Fibroblast of lung (primary cell): ENCODE measurements at regions not wholly inside any gene's neighbourhood (a gene's known extent, or its start where the extent isn't known, plus 50 kb on each side); places are given as distances from the start of the nearest gene placed in this dataset.

Experiments
- DNase-seq, 2 donors: peaks; one replicate each; pipeline versions ENCODE4 v3.0.0 to v3.0.0-alpha.2; 2010; ENCODE audit warnings: low read depth in 2 of 2
- H2AFZ ChIP-seq: 2 replicates; pipeline ENCODE4 v1.5.1; 2012; ENCODE audit warnings: low read length, control low read depth, inconsistent platforms
- H3K27ac ChIP-seq: 2 replicates; pipeline ENCODE4 v1.5.1; 2011; ENCODE audit warnings: low read length, control low read depth; ENCODE audit not compliant: insufficient read depth
- H3K27me3 ChIP-seq: 2 replicates; pipeline ENCODE4 v1.5.1; 2011; ENCODE audit warnings: mild to moderate bottlenecking, low read length; ENCODE audit not compliant: control insufficient read depth, insufficient read depth
- H3K36me3 ChIP-seq: 2 replicates; pipeline ENCODE4 v1.5.1; 2011; ENCODE audit warnings: low read length; ENCODE audit not compliant: control insufficient read depth, insufficient read depth
- H3K4me1 ChIP-seq: 2 replicates; pipeline ENCODE4 v1.5.1; 2011; ENCODE audit warnings: low read length; ENCODE audit not compliant: control insufficient read depth, insufficient read depth; ENCODE audit errors: extremely low read depth
- H3K4me2 ChIP-seq: 2 replicates; pipeline ENCODE4 v1.5.1; 2011; ENCODE audit warnings: low read length, control low read depth; ENCODE audit not compliant: insufficient read depth; ENCODE audit errors: extremely low read depth
- H3K4me3 ChIP-seq, 4 experiments: fragments of 200-600 bp in 1 of 4; sonication (generic) in 1 of 4; replicated peaks in 1 of 4; 2 replicates each; pipeline ENCODE4 v1.5.1; 2011 to 2016; ENCODE audit warnings: low read length in 4 of 4, low read depth in 3 of 4, mild to moderate bottlenecking in 3 of 4, control low read depth in 2 of 4, inconsistent platforms in 1 of 4, mixed read lengths in 1 of 4; ENCODE audit not compliant: insufficient read depth in 1 of 4; ENCODE audit errors: control extremely low read depth in 1 of 4
- H3K79me2 ChIP-seq: 2 replicates; pipeline ENCODE4 v1.5.1; 2012; ENCODE audit warnings: mild to moderate bottlenecking, low read length, inconsistent platforms; ENCODE audit not compliant: control insufficient read depth, insufficient read depth
- H3K9ac ChIP-seq: 2 replicates; pipeline ENCODE4 v1.5.1; 2011; ENCODE audit warnings: mild to moderate bottlenecking, low read length, control low read depth; ENCODE audit not compliant: insufficient read depth
- H3K9me3 ChIP-seq: 2 replicates; pipeline ENCODE4 v1.5.1; 2012; ENCODE audit warnings: low read depth, low read length; ENCODE audit not compliant: control insufficient read depth, insufficient read depth
- H4K20me1 ChIP-seq: 2 replicates; pipeline ENCODE4 v1.5.1; 2011; ENCODE audit warnings: low read length; ENCODE audit not compliant: control insufficient read depth, insufficient read depth; ENCODE audit errors: extremely low read depth
- EZH2 ChIP-seq: IDR thresholded peaks from 2 replicates; pipeline ENCODE4 v1.5.1; 2012; ENCODE audit warnings: low read length, control low read depth, mild to moderate bottlenecking; ENCODE audit errors: missing control alignments
- TF ChIP-seq, protein P1 (sequence below), 2 donors: IDR thresholded peaks in 1 of 2; conservative IDR thresholded peaks in 1 of 2; 1 replicate in 1 of 2; 2 replicates in 1 of 2; pipeline ENCODE4 v1.5.1; 2011 to 2012; ENCODE audit warnings: low read length in 2 of 2, control low read depth in 1 of 2, inconsistent platforms in 1 of 2, low read depth in 1 of 2, mild to moderate bottlenecking in 1 of 2

DNA sequence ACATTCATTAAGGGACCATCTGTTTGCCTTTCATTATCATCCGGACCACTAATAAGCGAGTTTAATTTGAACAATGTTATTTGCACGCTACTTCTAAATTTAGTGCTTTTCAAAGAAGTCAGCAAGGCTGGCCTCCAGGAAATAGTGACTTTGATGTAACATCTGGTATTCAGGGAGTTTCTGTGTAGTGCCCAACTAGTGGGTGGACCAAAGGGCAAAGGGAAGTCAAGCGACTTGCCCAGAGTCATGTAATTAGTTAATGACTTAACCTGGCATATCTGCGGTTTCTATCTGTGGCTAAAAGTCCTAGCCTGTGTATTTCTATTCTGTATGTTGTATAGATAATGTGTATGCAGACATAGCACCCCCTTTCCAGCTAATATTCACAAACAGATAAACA is 56.3 kb upstream of the LCORL start:
- H4K20me1 ChIP-seq: no peaks in the 10 kb centered on the region
- DNase-seq: no peak
- H3K27me3 ChIP-seq: no peaks in the 10 kb centered on the region
- H3K4me1 ChIP-seq: no peaks in the 10 kb centered on the region
- H3K9ac ChIP-seq: no peak overlapping the region
- no peak overlapping the region for H2AFZ ChIP-seq
- no peak overlapping the region for H3K27ac ChIP-seq
- H3K36me3 ChIP-seq: no peaks in the 10 kb centered on the region
- TF ChIP-seq, protein P1, sequence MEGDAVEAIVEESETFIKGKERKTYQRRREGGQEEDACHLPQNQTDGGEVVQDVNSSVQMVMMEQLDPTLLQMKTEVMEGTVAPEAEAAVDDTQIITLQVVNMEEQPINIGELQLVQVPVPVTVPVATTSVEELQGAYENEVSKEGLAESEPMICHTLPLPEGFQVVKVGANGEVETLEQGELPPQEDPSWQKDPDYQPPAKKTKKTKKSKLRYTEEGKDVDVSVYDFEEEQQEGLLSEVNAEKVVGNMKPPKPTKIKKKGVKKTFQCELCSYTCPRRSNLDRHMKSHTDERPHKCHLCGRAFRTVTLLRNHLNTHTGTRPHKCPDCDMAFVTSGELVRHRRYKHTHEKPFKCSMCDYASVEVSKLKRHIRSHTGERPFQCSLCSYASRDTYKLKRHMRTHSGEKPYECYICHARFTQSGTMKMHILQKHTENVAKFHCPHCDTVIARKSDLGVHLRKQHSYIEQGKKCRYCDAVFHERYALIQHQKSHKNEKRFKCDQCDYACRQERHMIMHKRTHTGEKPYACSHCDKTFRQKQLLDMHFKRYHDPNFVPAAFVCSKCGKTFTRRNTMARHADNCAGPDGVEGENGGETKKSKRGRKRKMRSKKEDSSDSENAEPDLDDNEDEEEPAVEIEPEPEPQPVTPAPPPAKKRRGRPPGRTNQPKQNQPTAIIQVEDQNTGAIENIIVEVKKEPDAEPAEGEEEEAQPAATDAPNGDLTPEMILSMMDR (conservative IDR thresholded peaks at IDR 0.05 in 1 of 2, IDR thresholded peaks at IDR 0.05 in 1 of 2; ENCODE audit: low read depth in 1 of 2, low read length in 2 of 2): no peak
- no peak for TF ChIP-seq EZH2
- H3K79me2 ChIP-seq: no peaks in the 10 kb centered on the region
- no peak overlapping the region for H3K4me2 ChIP-seq
- H3K9me3 ChIP-seq: no peaks in the 10 kb centered on the region
- no peak overlapping the region for H3K4me3 ChIP-seq

DNA sequence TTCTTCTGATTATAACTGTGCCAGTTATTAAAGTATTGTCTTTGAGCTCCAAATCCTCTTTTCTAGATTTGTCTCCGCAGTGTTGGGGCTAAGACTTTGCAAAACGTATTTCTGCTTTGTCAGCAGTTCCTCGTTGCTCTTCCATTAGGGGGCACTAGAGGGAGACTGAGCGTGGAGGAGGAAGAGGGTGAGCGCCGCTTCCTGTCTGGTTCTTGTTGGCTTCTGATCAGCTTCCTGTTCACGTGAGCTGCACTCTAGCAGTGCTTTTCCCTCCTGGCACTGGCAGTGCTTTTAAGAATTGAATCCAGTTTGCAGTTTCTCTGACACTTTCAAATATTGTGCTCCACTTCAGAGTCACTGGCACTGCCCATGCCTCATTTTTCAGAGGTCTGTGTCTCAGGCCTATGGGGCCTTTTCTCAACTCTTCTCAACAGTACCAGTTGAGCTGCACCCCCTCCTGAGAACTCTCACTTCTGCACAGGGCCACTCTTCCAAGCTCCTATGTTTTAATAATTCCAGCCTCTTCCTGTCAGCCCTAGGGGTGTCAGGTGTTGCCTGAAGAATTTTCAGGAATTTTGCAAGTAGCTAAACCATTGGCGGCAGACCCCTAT is 54.4 kb upstream of the LCORL start:
- peak in 1 of 2 donors; percentile 2 for DNase-seq
- H3K4me2 ChIP-seq: no peak overlapping the region
- H3K9me3 ChIP-seq: no peaks in the 10 kb centered on the region
- H2AFZ ChIP-seq: no peak overlapping the region
- no peak overlapping the region for H3K9ac ChIP-seq
- H3K27ac ChIP-seq: no peak overlapping the region
- H3K36me3 ChIP-seq: no peaks in the 10 kb centered on the region
- no peaks in the 10 kb centered on the region for H3K4me1 ChIP-seq
- H4K20me1 ChIP-seq: no peaks in the 10 kb centered on the region
- H3K79me2 ChIP-seq: no peaks in the 10 kb centered on the region
- TF ChIP-seq EZH2: no peak
- TF ChIP-seq, protein P1 (conservative IDR thresholded peaks at IDR 0.05 in 1 of 2, IDR thresholded peaks at IDR 0.05 in 1 of 2; ENCODE audit: low read depth in 1 of 2, low read length in 2 of 2): no peak
- no peak overlapping the region for H3K4me3 ChIP-seq
- no peaks in the 10 kb centered on the region for H3K27me3 ChIP-seq

GRCh38 chr4:18071894-18072293 is 50.3 kb upstream of the LCORL start:
- H3K79me2 ChIP-seq: no peaks in the 10 kb centered on the region
- DNase-seq: no peak
- H3K27ac ChIP-seq: no peak overlapping the region
- no peaks in the 10 kb centered on the region for H4K20me1 ChIP-seq
- TF ChIP-seq EZH2: no peak
- TF ChIP-seq, protein P1 (conservative IDR thresholded peaks at IDR 0.05 in 1 of 2, IDR thresholded peaks at IDR 0.05 in 1 of 2; ENCODE audit: low read depth in 1 of 2, low read length in 2 of 2): no peak
- no peak overlapping the region for H2AFZ ChIP-seq
- no peak overlapping the region for H3K4me3 ChIP-seq
- H3K9ac ChIP-seq: no peak overlapping the region
- no peaks in the 10 kb centered on the region for H3K36me3 ChIP-seq
- H3K4me1 ChIP-seq: no peaks in the 10 kb centered on the region
- H3K9me3 ChIP-seq: no peaks in the 10 kb centered on the region
- no peak overlapping the region for H3K4me2 ChIP-seq
- H3K27me3 ChIP-seq: no peaks in the 10 kb centered on the region
